H7 (cell line): ENCODE measurements at regions not wholly inside any gene's neighbourhood (a gene's known extent, or its start where the extent isn't known, plus 50 kb on each side); places are given as distances from the start of the nearest gene placed in this dataset.

Experiments
- DNase-seq: peaks from one replicate; pipeline ENCODE4 v3.0.0; 2012
- H3K27me3 ChIP-seq: 2 replicates; pipeline ENCODE4 v1.6.0; 2011; ENCODE audit warnings: mild to moderate bottlenecking, low read length; ENCODE audit not compliant: control insufficient read depth, insufficient read depth
- H3K36me3 ChIP-seq: replicated peaks from 2 replicates; pipeline ENCODE4 v1.5.1; 2011; ENCODE audit warnings: low read length; ENCODE audit not compliant: control insufficient read depth, insufficient read depth
- H3K4me3 ChIP-seq: 2 replicates; pipeline ENCODE4 v1.5.1; 2011; ENCODE audit warnings: low read depth, mild to moderate bottlenecking, control low read depth, low read length, moderate library complexity; ENCODE audit not compliant: insufficient read depth

- DNase-seq, result no peak
- Histone ChIP-seq H3K27me3 (no peaks in the 10 kb centered on the region), H3K36me3 (no peaks in the 10 kb centered on the region), H3K4me3 (no peak overlapping the region)
Measured at GRCh38 chr3:64318001-64318400, 92.7 kb upstream of the PRICKLE2 start.

- DNase-seq, result no peak
- Histone ChIP-seq H3K4me3 (no peak overlapping the region), H3K27me3 (no peaks in the 10 kb centered on the region), H3K36me3 (no peaks in the 10 kb centered on the region)
Measured at GRCh38 chr3:64316971-64317370, 91.7 kb upstream of the PRICKLE2 start.

- Histone ChIP-seq H3K4me3 (no peak overlapping the region), H3K36me3 (no peaks in the 10 kb centered on the region), H3K27me3 (no peaks in the 10 kb centered on the region)
- no peak for DNase-seq
Measured at GRCh38 chr3:64311424-64312061, 86.3 kb upstream of the PRICKLE2 start.

GRCh38 chr3:64308931-64309330, 83.7 kb upstream of the PRICKLE2 start:
- Histone ChIP-seq H3K36me3 (no peaks in the 10 kb centered on the region), H3K27me3 (no peaks in the 10 kb centered on the region), H3K4me3 (no peak overlapping the region)
- no peak for DNase-seq

- no peak for DNase-seq
- Histone ChIP-seq H3K36me3 (no peaks in the 10 kb centered on the region), H3K4me3 (no peak overlapping the region), H3K27me3 (no peaks in the 10 kb centered on the region)
Measured at GRCh38 chr3:64306745-64307144, 81.5 kb upstream of the PRICKLE2 start.

GRCh38 chr3:64305731-64306130, 80.5 kb upstream of the PRICKLE2 start:
- no peaks in the 10 kb centered on the region for H3K27me3 ChIP-seq
- DNase-seq, result no peak
- no peak overlapping the region for H3K4me3 ChIP-seq
- no peaks in the 10 kb centered on the region for H3K36me3 ChIP-seq

GRCh38 chr3:64304828-64305410, 79.7 kb upstream of the PRICKLE2 start:
- no peak overlapping the region for H3K4me3 ChIP-seq
- DNase-seq, result no peak
- H3K27me3 ChIP-seq, result no peaks in the 10 kb centered on the region
- no peaks in the 10 kb centered on the region for H3K36me3 ChIP-seq

- no peak for DNase-seq
- Histone ChIP-seq H3K36me3 (no peaks in the 10 kb centered on the region), H3K4me3 (no peak overlapping the region), H3K27me3 (no peaks in the 10 kb centered on the region)
Measured at GRCh38 chr3:64303881-64304280, 78.6 kb upstream of the PRICKLE2 start.

- Histone ChIP-seq H3K27me3 (no peaks in the 10 kb centered on the region), H3K4me3 (no peak overlapping the region), H3K36me3 (no peaks in the 10 kb centered on the region)
- DNase-seq, result no peak
Measured at GRCh38 chr3:64303401-64303800, 78.1 kb upstream of the PRICKLE2 start.

- Histone ChIP-seq H3K27me3 (no peaks in the 10 kb centered on the region), H3K36me3 (no peaks in the 10 kb centered on the region), H3K4me3 (no peak overlapping the region)
- no peak for DNase-seq
Measured at GRCh38 chr3:64301476-64301875, 76.2 kb upstream of the PRICKLE2 start.

- Histone ChIP-seq H3K27me3 (no peaks in the 10 kb centered on the region), H3K4me3 (no peak overlapping the region), H3K36me3 (no peaks in the 10 kb centered on the region)
- no peak for DNase-seq
Measured at GRCh38 chr3:64300790-64301423, 75.6 kb upstream of the PRICKLE2 start.

GRCh38 chr3:64299206-64299605, 73.9 kb upstream of the PRICKLE2 start:
- H3K27me3 ChIP-seq, result no peaks in the 10 kb centered on the region
- H3K36me3 ChIP-seq, result no peaks in the 10 kb centered on the region
- DNase-seq, result no peak
- H3K4me3 ChIP-seq, result no peak overlapping the region

- DNase-seq, result no peak
- Histone ChIP-seq H3K4me3 (no peak overlapping the region), H3K27me3 (no peaks in the 10 kb centered on the region), H3K36me3 (no peaks in the 10 kb centered on the region)
Measured at GRCh38 chr3:64297563-64297962, 72.3 kb upstream of the PRICKLE2 start.

GRCh38 chr3:64295594-64295993, 70.3 kb upstream of the PRICKLE2 start:
- no peaks in the 10 kb centered on the region for H3K27me3 ChIP-seq
- no peak for DNase-seq
- H3K4me3 ChIP-seq, result no peak overlapping the region
- no peaks in the 10 kb centered on the region for H3K36me3 ChIP-seq

GRCh38 chr3:64294771-64295170, 69.5 kb upstream of the PRICKLE2 start:
- H3K36me3 ChIP-seq, result no peaks in the 10 kb centered on the region
- H3K27me3 ChIP-seq, result no peaks in the 10 kb centered on the region
- DNase-seq, result no peak
- no peak overlapping the region for H3K4me3 ChIP-seq
